ENCODE measurements at regions not wholly inside any gene's neighbourhood (a gene's known extent, or its start where the extent isn't known, plus 50 kb on each side); places are given as distances from the start of the nearest gene placed in this dataset.

DNA sequence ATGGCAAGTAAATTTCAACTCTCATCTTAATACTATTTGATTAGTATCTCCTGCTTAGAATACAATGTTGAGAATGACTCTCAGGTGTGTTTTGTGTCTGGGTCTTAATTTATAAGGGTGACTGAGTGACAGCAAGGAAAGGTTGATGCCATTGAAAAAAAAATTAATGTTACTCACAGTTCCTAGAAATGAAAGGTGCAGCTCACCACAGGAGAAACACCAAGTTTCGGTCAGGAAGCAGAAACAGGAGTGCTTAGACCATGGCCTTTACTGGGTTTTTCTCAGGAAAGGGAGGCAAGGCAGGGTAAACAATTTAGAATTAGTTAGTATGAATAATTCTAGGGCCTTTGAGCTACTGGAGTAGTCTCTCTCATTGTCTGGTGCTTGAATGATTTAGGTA, 159.2 kb upstream of the C9orf72 start:
- Histone ChIP-seq H3K9me3 (replicated peaks) (peaks cover 25% of the 10 kb centered on the region), H3K4me3 (no peak overlapping the region), H3K27ac (replicated peaks) (no peak overlapping the region), H3K4me1 (no peaks in the 10 kb centered on the region), H3K27me3 (ENCODE audit: low read depth) (no peaks in the 10 kb centered on the region), H3K36me3 (no peaks in the 10 kb centered on the region)
- no peak for DNase-seq
- TF ChIP-seq, protein P1, sequence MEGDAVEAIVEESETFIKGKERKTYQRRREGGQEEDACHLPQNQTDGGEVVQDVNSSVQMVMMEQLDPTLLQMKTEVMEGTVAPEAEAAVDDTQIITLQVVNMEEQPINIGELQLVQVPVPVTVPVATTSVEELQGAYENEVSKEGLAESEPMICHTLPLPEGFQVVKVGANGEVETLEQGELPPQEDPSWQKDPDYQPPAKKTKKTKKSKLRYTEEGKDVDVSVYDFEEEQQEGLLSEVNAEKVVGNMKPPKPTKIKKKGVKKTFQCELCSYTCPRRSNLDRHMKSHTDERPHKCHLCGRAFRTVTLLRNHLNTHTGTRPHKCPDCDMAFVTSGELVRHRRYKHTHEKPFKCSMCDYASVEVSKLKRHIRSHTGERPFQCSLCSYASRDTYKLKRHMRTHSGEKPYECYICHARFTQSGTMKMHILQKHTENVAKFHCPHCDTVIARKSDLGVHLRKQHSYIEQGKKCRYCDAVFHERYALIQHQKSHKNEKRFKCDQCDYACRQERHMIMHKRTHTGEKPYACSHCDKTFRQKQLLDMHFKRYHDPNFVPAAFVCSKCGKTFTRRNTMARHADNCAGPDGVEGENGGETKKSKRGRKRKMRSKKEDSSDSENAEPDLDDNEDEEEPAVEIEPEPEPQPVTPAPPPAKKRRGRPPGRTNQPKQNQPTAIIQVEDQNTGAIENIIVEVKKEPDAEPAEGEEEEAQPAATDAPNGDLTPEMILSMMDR (IDR thresholded peaks at IDR 0.05; ENCODE audit: borderline replicate concordance) = no peak
- intact Hi-C loops (cut with micrococcal nuclease) = no loop called here

DNA sequence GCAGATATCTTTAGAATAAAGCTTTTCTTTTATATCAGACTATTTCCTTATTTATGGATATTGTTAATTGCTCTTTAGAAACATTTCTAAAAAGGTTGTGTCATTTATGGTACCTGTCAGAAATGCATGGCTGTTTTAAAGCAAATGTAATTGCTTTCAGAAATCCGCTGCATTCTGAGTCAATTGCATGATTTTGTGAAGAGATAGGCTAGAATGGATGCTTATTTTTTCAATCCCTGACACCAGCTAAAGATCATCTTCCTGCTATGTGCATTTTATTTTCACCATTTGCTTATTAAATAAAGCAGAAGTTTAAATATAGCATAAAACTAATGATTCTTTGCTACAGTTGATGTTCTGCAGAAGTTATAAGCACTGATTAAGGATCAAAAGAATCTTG, 170.2 kb upstream of the C9orf72 start:
- Histone ChIP-seq H3K36me3 (no peaks in the 10 kb centered on the region), H3K27ac (replicated peaks) (no peak overlapping the region), H3K9me3 (replicated peaks) (peaks cover 19% of the 10 kb centered on the region), H3K27me3 (ENCODE audit: low read depth) (no peaks in the 10 kb centered on the region), H3K4me3 (no peak overlapping the region), H3K4me1 (no peaks in the 10 kb centered on the region)
- TF ChIP-seq, protein P1 (IDR thresholded peaks at IDR 0.05; ENCODE audit: borderline replicate concordance) = no peak
- intact Hi-C loops (cut with micrococcal nuclease) = no loop called here
- no peak for DNase-seq

DNA sequence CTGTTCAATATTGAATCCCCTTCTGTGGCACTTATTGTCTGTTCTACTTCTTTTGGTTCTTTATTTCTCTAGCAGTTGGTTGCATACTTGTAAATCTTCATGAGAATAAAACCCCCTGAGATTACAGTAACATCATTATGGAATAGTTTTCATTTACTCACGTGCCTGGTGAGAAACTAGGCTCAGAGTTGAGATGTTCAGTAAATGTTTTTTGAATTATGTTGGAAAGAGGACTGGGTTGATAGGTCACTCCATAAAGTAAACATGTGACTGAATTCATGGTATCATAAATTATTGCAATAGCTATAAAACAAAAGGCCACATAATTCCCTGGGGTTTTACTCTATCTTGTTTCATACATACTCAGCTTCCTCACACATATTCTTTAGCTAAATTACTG, 174.2 kb upstream of the C9orf72 start:
- no peaks in the 10 kb centered on the region for H3K36me3 ChIP-seq
- peaks cover 3% of the 10 kb centered on the region for H3K27me3 ChIP-seq (ENCODE audit: low read depth)
- H3K9me3 ChIP-seq (replicated peaks) = no peaks in the 10 kb centered on the region
- H3K27ac ChIP-seq (replicated peaks) = no peak overlapping the region
- DNase-seq = no peak
- H3K4me3 ChIP-seq = no peak overlapping the region
- H3K4me1 ChIP-seq = no peaks in the 10 kb centered on the region
- TF ChIP-seq, protein P1 (IDR thresholded peaks at IDR 0.05; ENCODE audit: borderline replicate concordance) = no peak
- intact Hi-C loops (cut with micrococcal nuclease) = no loop called here

DNA sequence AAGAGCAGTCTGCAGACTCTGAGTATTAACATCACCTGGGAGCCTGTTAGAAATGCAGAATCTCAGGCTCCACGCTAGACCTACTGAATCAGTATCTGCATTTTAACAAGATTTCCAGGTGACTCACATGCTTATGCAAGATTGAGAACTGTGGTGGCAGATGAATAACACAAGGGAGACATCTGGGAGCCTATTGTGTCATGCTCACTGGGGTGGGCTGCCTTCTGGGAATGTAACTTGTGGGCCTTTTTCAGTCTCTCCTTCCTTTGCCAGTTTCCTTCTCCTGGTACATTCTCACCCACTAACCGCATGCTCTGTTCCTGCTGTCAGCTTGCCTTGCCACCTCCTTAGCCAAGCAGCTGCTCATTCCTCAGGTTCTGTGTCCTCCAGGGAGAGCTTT, 176.6 kb upstream of the C9orf72 start:
- no peak for DNase-seq
- H3K4me1 ChIP-seq = no peaks in the 10 kb centered on the region
- H3K36me3 ChIP-seq = no peaks in the 10 kb centered on the region
- no peak overlapping the region for H3K4me3 ChIP-seq
- H3K9me3 ChIP-seq (replicated peaks) = no peaks in the 10 kb centered on the region
- H3K27ac ChIP-seq (replicated peaks) = no peak overlapping the region
- intact Hi-C loops (cut with micrococcal nuclease) = no loop called here
- H3K27me3 ChIP-seq (ENCODE audit: low read depth) = peaks cover 3% of the 10 kb centered on the region
- TF ChIP-seq, protein P1 (IDR thresholded peaks at IDR 0.05; ENCODE audit: borderline replicate concordance) = no peak

DNA sequence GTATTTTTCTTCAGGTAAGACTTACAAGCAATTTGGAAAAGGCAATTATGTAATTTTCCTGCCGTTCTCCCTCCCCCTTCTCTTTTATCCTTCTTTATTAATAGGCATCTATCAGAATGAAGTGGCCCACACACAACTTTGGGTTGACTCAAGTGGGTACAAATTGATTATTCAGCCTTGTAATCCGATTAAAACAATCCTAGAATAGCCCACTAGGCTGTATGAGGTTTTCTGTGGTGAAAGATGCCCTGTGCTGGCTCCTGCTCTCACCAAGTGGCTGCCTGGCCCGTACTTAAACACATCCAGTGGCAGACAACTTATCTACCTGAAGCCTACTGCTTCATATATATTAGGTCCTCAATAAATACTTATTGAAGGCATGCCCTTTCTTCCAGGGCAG, 177.3 kb upstream of the C9orf72 start:
- Histone ChIP-seq H3K27me3 (ENCODE audit: low read depth) (peaks cover 3% of the 10 kb centered on the region), H3K9me3 (replicated peaks) (no peaks in the 10 kb centered on the region), H3K27ac (replicated peaks) (no peak overlapping the region), H3K4me3 (no peak overlapping the region), H3K36me3 (no peaks in the 10 kb centered on the region), H3K4me1 (no peaks in the 10 kb centered on the region)
- TF ChIP-seq, protein P1 (IDR thresholded peaks at IDR 0.05; ENCODE audit: borderline replicate concordance) = no peak
- DNase-seq = no peak
- intact Hi-C loops (cut with micrococcal nuclease) = no loop called here

DNA sequence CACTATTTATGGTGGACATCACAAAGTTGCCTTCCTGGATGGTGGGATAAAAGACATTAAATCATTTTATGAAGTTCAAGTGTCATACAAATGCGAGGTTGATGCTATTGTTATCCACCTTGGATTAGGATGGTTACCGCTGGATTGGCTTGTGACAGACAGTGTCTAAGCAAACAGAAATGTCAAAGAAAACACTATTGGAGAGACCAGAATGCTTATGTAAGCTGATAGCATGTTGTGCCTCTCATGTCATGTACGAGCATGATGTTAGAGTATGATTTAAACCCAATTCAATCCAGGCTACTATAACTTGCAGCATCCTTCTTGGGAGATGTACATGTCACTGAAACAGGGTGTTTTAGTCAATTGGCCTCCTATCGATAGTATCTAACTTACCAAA, 178.8 kb upstream of the C9orf72 start:
- no peaks in the 10 kb centered on the region for H3K9me3 ChIP-seq (replicated peaks)
- H3K4me3 ChIP-seq = no peak overlapping the region
- no peaks in the 10 kb centered on the region for H3K36me3 ChIP-seq
- TF ChIP-seq, protein P1 (IDR thresholded peaks at IDR 0.05; ENCODE audit: borderline replicate concordance) = no peak
- H3K27ac ChIP-seq (replicated peaks) = no peak overlapping the region
- no peak for DNase-seq
- peaks cover 3% of the 10 kb centered on the region for H3K27me3 ChIP-seq (ENCODE audit: low read depth)
- intact Hi-C loops (cut with micrococcal nuclease) = no loop called here
- H3K4me1 ChIP-seq = no peaks in the 10 kb centered on the region

Data from left ventricle myocardium inferior (tissue), 1 donor.